HG03521 (cell line): ENCODE measurements at regions not wholly inside any gene's neighbourhood (a gene's known extent, or its start where the extent isn't known, plus 50 kb on each side); places are given as distances from the start of the nearest gene placed in this dataset.

Source experiments
- ATAC-seq: cut with Tn5 transposase; IDR thresholded peaks from one replicate; pipeline ENCODE4 v1.9.1; 2021; ENCODE audit warnings: mild to moderate bottlenecking, moderate library complexity; ENCODE audit not compliant: unreplicated experiment

GRCh38 chr15:77800305-77800704 is 167.6 kb upstream of the LINGO1 start:
- no peak for ATAC-seq

- no peak for ATAC-seq
Observed at GRCh38 chr15:77798847-77799246, 166.1 kb upstream of the LINGO1 start.

- no peak for ATAC-seq
Observed at GRCh38 chr15:77798151-77798835, 165.6 kb upstream of the LINGO1 start.

- ATAC-seq: no peak
Observed at GRCh38 chr15:77797270-77797669, 164.6 kb upstream of the LINGO1 start.

- no peak for ATAC-seq
Observed at GRCh38 chr15:77796046-77796729, 163.5 kb upstream of the LINGO1 start.

- ATAC-seq: no peak
Observed at GRCh38 chr15:77795446-77795845, 162.7 kb upstream of the LINGO1 start.

GRCh38 chr15:77791941-77792340 is 159.2 kb upstream of the LINGO1 start:
- ATAC-seq: no peak

GRCh38 chr15:77790481-77790880 is 157.8 kb upstream of the LINGO1 start:
- ATAC-seq: no peak

GRCh38 chr15:77786956-77787355 is 154.2 kb upstream of the LINGO1 start:
- no peak for ATAC-seq

- ATAC-seq: no peak
Observed at GRCh38 chr15:77786181-77786890, 153.6 kb upstream of the LINGO1 start.

GRCh38 chr15:77784361-77785292 is 151.9 kb upstream of the LINGO1 start:
- no peak for ATAC-seq

- no peak for ATAC-seq
Observed at GRCh38 chr15:77783636-77784035, 150.9 kb upstream of the LINGO1 start.

GRCh38 chr15:77782691-77783090 is 150.0 kb upstream of the LINGO1 start:
- ATAC-seq: no peak

- no peak for ATAC-seq
Observed at GRCh38 chr15:77781946-77782240, 149.2 kb upstream of the LINGO1 start.

GRCh38 chr15:77781151-77781945 is 148.6 kb upstream of the LINGO1 start:
- no peak for ATAC-seq

- no peak for ATAC-seq
Observed at GRCh38 chr15:77778802-77779201, 146.1 kb upstream of the LINGO1 start.

GRCh38 chr15:77775837-77776236 is 143.1 kb upstream of the LINGO1 start:
- no peak for ATAC-seq

GRCh38 chr15:77775373-77775772 is 142.7 kb upstream of the LINGO1 start:
- no peak for ATAC-seq

GRCh38 chr15:77774350-77774749 is 141.6 kb upstream of the LINGO1 start:
- ATAC-seq: no peak

GRCh38 chr15:77773903-77774302 is 141.2 kb upstream of the LINGO1 start:
- ATAC-seq: no peak
